ENCODE measurements at regions not wholly inside any gene's neighbourhood (a gene's known extent, or its start where the extent isn't known, plus 50 kb on each side); places are given as distances from the start of the nearest gene placed in this dataset.

GRCh38 chr7:82511542-82511941, 68.0 kb upstream of the CACNA2D1 start:
- TF ChIP-seq ZNF274 (IDR thresholded peaks at IDR 0.05; ENCODE audit: low read depth, low read length) (no peak), YY1 (IDR thresholded peaks at IDR 0.05; ENCODE audit: insufficient read depth, insufficient read length) (no peak)

Measured in NT2/D1 (cell line).